GM20000 (cell line): ENCODE measurements at regions not wholly inside any gene's neighbourhood (a gene's known extent, or its start where the extent isn't known, plus 50 kb on each side); places are given as distances from the start of the nearest gene placed in this dataset.
"Not testable (repeated sequence)": the region's sequence is repeated elsewhere in the genome, so short reads cannot be mapped to it uniquely, and the experiment has no call there.

Source experiments
- DNase-seq: peaks from one replicate; pipeline ENCODE4 v3.0.0; 2012; ENCODE audit warnings: low spot score
- CTCF ChIP-seq: IDR thresholded peaks from 2 replicates; pipeline ENCODE4 v1.5.1; 2012; ENCODE audit warnings: mild to moderate bottlenecking, control low read depth; ENCODE audit errors: extremely low read depth, missing control alignments

- no peak for DNase-seq
- TF ChIP-seq CTCF, result no peak
Observed at GRCh38 chr6:115594891-115595290, 465.8 kb downstream of the FRK start.

GRCh38 chr6:115592025-115592424, 468.7 kb downstream of the FRK start:
- TF ChIP-seq CTCF, result no peak
- DNase-seq, result no peak

GRCh38 chr6:115589072-115589471, 471.6 kb downstream of the FRK start:
- not testable (repeated sequence) for DNase-seq

GRCh38 chr6:115583290-115583689, 477.4 kb downstream of the FRK start:
- DNase-seq, result no peak
- TF ChIP-seq CTCF, result no peak

GRCh38 chr6:115582386-115582785, 478.3 kb downstream of the FRK start:
- DNase-seq, result no peak
- no peak for TF ChIP-seq CTCF

GRCh38 chr6:115579565-115579964, 481.1 kb downstream of the FRK start:
- DNase-seq, result not testable (repeated sequence)

- no peak for TF ChIP-seq CTCF
- no peak for DNase-seq
Observed at GRCh38 chr6:115577270-115577669, 483.4 kb downstream of the FRK start.

- TF ChIP-seq CTCF, result no peak
- no peak for DNase-seq
Observed at GRCh38 chr6:115575285-115575684, 485.4 kb downstream of the FRK start.

- DNase-seq, result no peak
Observed at GRCh38 chr6:115573861-115574260, 486.8 kb downstream of the FRK start.

More at GRCh38 chr6:115573861-115574260, 486.8 kb downstream of the FRK start:
- no peak for TF ChIP-seq CTCF
